ENCODE measurements at regions not wholly inside any gene's neighbourhood (a gene's known extent, or its start where the extent isn't known, plus 50 kb on each side); places are given as distances from the start of the nearest gene placed in this dataset.

DNA sequence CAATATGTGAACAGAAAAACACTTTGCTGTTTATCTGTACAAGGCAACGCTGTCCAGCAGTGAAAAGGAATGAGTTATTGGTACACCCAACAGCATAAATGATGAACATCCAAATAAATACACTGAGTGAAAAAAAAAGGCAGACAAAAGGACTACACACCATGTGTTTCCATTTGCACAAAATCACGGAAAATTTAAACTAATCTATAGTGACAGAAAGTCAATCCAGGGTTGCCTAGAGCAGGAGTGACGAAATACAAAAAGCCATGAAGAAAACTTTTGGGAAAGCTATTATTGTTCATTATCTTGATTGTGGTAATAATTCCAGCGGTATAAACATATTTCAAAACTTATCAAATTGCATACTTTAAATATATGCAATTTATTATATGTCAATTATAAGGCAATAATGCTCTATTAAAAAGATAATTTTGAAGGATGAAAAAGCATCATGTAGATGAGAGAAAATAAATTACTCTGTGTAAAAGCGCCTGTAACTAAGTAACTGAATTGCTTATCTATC is 578.0 kb upstream of the TMEM132C start:
- Mint-ChIP-seq H3K27ac (no peak overlapping the region), H3K4me3 (no peak overlapping the region), H3K9me3 (peaks cover 74% of the 10 kb centered on the region), H3K36me3 (peaks cover 39% of the 10 kb centered on the region), H3K4me1 (no peaks in the 10 kb centered on the region), H3K27me3 (ENCODE audit: low read depth) (no peaks in the 10 kb centered on the region; the same call in 1 of the 2 replicates)
- no peak for DNase-seq (ENCODE audit: low spot score)
- ChIA-PET POLR2A (no interaction called here), CTCF (no interaction called here)
- no peak for ATAC-seq
- TF ChIP-seq RELA (CRISPR knock-in tag; IDR thresholded peaks at IDR 0.05; ENCODE audit: borderline replicate concordance) (no peak), SP1 (CRISPR knock-in tag; conservative IDR thresholded peaks at IDR 0.05) (no peak), ETV6 (CRISPR knock-in tag; IDR thresholded peaks at IDR 0.05) (no peak)

DNA sequence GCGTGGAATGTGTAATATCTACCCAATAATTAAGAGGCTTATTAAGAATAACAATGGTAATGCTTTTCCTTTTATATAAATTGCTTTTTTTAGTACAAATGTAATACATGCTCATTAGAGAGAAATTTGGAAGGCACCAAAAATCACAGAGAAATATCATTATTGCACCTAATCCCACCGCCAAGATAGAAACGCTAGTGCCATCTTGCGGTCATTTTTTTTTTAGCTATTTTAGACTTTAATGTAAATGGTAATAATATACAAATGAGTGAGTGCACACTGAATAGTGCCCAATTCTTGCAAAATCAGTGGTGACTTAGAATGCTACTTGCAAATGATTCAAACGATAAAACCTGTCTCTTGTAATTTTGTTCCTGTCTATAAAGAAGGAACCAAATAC is 576.8 kb upstream of the TMEM132C start:
- ChIA-PET POLR2A (no interaction called here), CTCF (no interaction called here)
- H3K4me3 Mint-ChIP-seq = no peak overlapping the region
- H3K27me3 Mint-ChIP-seq (ENCODE audit: low read depth) = no peaks in the 10 kb centered on the region
- TF ChIP-seq CREM (CRISPR knock-in tag; IDR thresholded peaks at IDR 0.05) = no peak
- no peak for ATAC-seq
- no peak for DNase-seq (ENCODE audit: low spot score)
- H3K36me3 Mint-ChIP-seq = peaks cover 36% of the 10 kb centered on the region
- H3K27ac Mint-ChIP-seq = no peak overlapping the region
- H3K4me1 Mint-ChIP-seq = no peaks in the 10 kb centered on the region
- peaks cover 73% of the 10 kb centered on the region for H3K9me3 Mint-ChIP-seq

DNA sequence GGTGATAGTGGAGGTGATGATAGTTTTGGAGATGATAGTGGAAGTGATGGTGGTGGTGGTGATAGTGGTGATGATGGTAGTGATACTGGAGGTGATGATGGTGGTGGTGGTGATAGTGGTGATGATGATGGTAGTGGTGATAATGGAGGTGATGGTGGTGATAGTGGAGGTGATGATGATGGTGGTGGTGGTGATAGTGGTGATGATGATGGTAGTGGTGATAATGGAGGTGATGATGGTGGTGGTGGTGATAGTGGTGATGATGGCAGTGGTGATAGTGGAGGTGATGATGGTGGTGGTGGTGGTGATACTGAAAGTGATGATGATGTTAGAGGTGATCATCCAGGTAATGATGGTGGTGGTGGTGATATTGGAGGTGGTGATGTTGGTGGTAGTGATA is 570.0 kb upstream of the TMEM132C start:
- H3K9me3 Mint-ChIP-seq = peaks cover 28% of the 10 kb centered on the region
- H3K4me1 Mint-ChIP-seq = no peaks in the 10 kb centered on the region
- CTCF ChIA-PET = no interaction called here
- peaks cover 35% of the 10 kb centered on the region for H3K36me3 Mint-ChIP-seq
- no peak for TF ChIP-seq TEAD4 (CRISPR knock-in tag; IDR thresholded peaks at IDR 0.05)
- TF ChIP-seq, protein P1, sequence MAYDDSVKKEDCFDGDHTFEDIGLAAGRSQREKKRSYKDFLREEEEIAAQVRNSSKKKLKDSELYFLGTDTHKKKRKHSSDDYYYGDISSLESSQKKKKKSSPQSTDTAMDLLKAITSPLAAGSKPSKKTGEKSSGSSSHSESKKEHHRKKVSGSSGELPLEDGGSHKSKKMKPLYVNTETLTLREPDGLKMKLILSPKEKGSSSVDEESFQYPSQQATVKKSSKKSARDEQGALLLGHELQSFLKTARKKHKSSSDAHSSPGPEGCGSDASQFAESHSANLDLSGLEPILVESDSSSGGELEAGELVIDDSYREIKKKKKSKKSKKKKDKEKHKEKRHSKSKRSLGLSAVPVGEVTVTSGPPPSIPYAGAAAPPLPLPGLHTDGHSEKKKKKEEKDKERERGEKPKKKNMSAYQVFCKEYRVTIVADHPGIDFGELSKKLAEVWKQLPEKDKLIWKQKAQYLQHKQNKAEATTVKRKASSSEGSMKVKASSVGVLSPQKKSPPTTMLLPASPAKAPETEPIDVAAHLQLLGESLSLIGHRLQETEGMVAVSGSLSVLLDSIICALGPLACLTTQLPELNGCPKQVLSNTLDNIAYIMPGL (CRISPR knock-in tag; IDR thresholded peaks at IDR 0.05) = no peak
- TF ChIP-seq ELF4 (CRISPR knock-in tag; IDR thresholded peaks at IDR 0.05; ENCODE audit: low read depth) = no peak
- TF ChIP-seq CREM (CRISPR knock-in tag; IDR thresholded peaks at IDR 0.05) = no peak
- no peak for TF ChIP-seq ZNF671 (CRISPR knock-in tag; IDR thresholded peaks at IDR 0.05)
- TF ChIP-seq, protein P2, sequence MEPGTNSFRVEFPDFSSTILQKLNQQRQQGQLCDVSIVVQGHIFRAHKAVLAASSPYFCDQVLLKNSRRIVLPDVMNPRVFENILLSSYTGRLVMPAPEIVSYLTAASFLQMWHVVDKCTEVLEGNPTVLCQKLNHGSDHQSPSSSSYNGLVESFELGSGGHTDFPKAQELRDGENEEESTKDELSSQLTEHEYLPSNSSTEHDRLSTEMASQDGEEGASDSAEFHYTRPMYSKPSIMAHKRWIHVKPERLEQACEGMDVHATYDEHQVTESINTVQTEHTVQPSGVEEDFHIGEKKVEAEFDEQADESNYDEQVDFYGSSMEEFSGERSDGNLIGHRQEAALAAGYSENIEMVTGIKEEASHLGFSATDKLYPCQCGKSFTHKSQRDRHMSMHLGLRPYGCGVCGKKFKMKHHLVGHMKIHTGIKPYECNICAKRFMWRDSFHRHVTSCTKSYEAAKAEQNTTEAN (CRISPR knock-in tag; IDR thresholded peaks at IDR 0.05) = no peak
- TF ChIP-seq, protein P3, sequence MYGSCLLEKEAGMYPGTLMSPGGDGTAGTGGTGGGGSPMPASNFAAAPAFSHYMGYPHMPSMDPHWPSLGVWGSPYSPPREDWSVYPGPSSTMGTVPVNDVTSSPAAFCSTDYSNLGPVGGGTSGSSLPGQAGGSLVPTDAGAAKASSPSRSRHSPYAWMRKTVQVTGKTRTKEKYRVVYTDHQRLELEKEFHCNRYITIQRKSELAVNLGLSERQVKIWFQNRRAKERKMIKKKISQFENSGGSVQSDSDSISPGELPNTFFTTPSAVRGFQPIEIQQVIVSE (CRISPR knock-in tag; IDR thresholded peaks at IDR 0.05; ENCODE audit: borderline replicate concordance) = no peak
- TF ChIP-seq NFATC4 (CRISPR knock-in tag; IDR thresholded peaks at IDR 0.05) = no peak
- TF ChIP-seq, protein P4, sequence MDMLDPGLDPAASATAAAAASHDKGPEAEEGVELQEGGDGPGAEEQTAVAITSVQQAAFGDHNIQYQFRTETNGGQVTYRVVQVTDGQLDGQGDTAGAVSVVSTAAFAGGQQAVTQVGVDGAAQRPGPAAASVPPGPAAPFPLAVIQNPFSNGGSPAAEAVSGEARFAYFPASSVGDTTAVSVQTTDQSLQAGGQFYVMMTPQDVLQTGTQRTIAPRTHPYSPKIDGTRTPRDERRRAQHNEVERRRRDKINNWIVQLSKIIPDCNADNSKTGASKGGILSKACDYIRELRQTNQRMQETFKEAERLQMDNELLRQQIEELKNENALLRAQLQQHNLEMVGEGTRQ (CRISPR knock-in tag; IDR thresholded peaks at IDR 0.05) = no peak
- TF ChIP-seq, protein P5, sequence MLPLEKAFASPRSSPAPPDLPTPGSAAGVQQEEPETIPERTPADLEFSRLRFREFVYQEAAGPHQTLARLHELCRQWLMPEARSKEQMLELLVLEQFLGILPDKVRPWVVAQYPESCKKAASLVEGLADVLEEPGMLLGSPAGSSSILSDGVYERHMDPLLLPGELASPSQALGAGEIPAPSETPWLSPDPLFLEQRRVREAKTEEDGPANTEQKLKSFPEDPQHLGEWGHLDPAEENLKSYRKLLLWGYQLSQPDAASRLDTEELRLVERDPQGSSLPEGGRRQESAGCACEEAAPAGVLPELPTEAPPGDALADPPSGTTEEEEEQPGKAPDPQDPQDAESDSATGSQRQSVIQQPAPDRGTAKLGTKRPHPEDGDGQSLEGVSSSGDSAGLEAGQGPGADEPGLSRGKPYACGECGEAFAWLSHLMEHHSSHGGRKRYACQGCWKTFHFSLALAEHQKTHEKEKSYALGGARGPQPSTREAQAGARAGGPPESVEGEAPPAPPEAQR (CRISPR knock-in tag; IDR thresholded peaks at IDR 0.05) = no peak
- TF ChIP-seq CREB1 (CRISPR knock-in tag; IDR thresholded peaks at IDR 0.05) = no peak
- TF ChIP-seq OVOL2 (CRISPR knock-in tag; IDR thresholded peaks at IDR 0.05; ENCODE audit: borderline replicate concordance) = no peak
- TF ChIP-seq, protein P6, sequence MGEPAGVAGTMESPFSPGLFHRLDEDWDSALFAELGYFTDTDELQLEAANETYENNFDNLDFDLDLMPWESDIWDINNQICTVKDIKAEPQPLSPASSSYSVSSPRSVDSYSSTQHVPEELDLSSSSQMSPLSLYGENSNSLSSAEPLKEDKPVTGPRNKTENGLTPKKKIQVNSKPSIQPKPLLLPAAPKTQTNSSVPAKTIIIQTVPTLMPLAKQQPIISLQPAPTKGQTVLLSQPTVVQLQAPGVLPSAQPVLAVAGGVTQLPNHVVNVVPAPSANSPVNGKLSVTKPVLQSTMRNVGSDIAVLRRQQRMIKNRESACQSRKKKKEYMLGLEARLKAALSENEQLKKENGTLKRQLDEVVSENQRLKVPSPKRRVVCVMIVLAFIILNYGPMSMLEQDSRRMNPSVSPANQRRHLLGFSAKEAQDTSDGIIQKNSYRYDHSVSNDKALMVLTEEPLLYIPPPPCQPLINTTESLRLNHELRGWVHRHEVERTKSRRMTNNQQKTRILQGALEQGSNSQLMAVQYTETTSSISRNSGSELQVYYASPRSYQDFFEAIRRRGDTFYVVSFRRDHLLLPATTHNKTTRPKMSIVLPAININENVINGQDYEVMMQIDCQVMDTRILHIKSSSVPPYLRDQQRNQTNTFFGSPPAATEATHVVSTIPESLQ (CRISPR knock-in tag; IDR thresholded peaks at IDR 0.05) = no peak
- TF ChIP-seq, protein P7, sequence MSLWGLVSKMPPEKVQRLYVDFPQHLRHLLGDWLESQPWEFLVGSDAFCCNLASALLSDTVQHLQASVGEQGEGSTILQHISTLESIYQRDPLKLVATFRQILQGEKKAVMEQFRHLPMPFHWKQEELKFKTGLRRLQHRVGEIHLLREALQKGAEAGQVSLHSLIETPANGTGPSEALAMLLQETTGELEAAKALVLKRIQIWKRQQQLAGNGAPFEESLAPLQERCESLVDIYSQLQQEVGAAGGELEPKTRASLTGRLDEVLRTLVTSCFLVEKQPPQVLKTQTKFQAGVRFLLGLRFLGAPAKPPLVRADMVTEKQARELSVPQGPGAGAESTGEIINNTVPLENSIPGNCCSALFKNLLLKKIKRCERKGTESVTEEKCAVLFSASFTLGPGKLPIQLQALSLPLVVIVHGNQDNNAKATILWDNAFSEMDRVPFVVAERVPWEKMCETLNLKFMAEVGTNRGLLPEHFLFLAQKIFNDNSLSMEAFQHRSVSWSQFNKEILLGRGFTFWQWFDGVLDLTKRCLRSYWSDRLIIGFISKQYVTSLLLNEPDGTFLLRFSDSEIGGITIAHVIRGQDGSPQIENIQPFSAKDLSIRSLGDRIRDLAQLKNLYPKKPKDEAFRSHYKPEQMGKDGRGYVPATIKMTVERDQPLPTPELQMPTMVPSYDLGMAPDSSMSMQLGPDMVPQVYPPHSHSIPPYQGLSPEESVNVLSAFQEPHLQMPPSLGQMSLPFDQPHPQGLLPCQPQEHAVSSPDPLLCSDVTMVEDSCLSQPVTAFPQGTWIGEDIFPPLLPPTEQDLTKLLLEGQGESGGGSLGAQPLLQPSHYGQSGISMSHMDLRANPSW (CRISPR knock-in tag; conservative IDR thresholded peaks at IDR 0.05; ENCODE audit: low read depth) = no peak
- no peak for TF ChIP-seq NR2C2 (CRISPR knock-in tag; IDR thresholded peaks at IDR 0.05)
- TF ChIP-seq ZNF317 (CRISPR knock-in tag; IDR thresholded peaks at IDR 0.05; ENCODE audit: borderline replicate concordance, low read depth) = no peak
- no peak overlapping the region for H3K4me3 Mint-ChIP-seq
- no peaks in the 10 kb centered on the region; the same call in 1 of the 2 replicates for H3K27me3 Mint-ChIP-seq (ENCODE audit: low read depth)
- POLR2A ChIA-PET = no interaction called here
- no peak overlapping the region for H3K27ac Mint-ChIP-seq
- DNase-seq (ENCODE audit: low spot score) (no peak), ATAC-seq (no peak)
